Hematopoietic multipotent progenitor cell treated with erythropoietin and hydrocortisone succinate and interleukin-3 and kit ligand, for 4 days (in vitro differentiated cells): ENCODE measurements at regions not wholly inside any gene's neighbourhood (a gene's known extent, or its start where the extent isn't known, plus 50 kb on each side); places are given as distances from the start of the nearest gene placed in this dataset.
"Not testable (repeated sequence)": the region's sequence is repeated elsewhere in the genome, so short reads cannot be mapped to it uniquely, and the experiment has no call there.

ENCODE experiments used
- DNase-seq: peaks from one replicate; pipeline ENCODE4 v3.0.0-alpha.2; 2015

DNA sequence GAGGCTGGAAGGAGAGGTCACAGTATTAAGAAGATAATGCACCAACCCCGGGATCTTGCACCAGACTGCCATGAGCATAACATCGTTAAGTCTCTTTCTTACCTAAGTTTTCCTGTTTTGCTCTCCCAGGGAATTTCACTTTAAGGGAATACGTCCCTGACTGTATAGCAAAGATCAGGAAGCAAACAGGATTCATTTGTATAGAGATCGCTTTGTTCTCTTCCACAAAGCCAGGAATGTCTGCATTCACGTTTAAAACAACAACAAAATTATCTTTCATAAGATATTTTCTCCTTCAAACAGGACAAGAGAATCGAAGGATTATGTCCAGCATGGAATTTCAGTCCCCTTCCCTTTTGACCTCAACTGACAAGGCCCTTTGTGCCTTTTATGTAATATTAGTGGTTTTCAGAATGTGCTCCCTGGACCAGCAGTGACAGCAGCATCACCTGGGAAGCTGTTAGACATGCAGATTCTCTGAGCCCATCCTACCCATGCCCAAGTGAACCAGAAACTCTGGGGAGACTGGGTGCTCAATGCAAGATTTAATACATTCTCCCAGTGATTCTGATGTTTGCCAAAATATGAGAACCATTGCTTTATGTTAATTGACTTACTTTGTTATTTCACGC, 286.3 kb downstream of the FGFR2 start:
- DNase-seq: no peak

DNA sequence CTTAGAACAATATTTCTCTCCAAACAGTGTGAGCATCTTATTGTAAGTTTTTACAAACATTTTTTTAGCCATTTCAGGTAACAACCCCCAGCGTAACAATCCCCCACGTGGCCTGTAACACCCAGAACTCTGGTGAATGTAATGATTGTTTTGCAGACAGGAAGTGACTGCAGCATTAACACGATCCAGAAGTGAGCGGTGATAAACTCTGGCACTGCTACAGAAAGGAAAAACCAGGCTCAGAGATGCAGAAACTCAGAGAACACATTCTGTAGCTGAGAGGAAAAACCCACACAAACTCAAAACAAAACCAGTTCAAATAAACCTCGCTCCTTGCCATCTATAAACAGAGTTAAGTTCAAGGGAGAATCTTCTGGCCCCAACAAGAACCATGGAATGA, 285.7 kb downstream of the FGFR2 start:
- no peak for DNase-seq

DNA sequence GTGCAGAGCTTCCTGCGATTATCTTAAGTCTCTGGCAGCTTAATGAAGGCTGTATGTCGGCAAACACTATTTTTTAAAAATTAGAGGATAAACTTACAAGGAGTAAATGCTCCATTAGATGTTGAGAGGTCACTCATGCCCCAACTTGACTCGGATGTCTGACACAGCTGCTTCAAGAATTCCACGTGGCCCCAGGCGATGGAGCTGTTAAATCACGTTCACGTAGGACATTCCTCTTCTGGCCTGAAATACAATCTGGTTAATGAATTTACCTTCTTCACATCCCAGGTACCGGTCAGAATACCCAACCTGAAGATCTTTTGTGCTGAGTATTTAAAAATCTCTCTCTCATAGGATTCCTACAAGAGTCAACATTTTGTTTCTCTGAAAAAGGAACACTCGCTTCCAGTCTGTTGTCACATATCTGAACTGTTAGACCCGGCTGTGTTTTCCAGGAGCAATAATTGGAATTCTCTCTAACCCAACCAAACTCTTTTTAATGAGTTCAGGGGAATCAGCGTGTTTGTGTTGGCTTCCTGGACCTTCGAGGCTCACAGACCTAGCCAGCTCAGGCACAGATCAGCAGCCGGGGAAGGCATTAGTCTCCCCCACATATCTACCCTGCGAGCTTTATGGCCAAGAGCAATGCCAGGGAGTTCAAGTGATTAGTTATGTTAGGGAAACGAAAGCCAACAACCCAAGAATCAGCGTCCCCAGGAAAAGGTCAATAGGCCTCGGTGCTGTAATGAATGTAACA, 284.9 kb downstream of the FGFR2 start:
- no peak for DNase-seq

GRCh38 chr10:121316432-121316831, 281.8 kb downstream of the FGFR2 start:
- no peak for DNase-seq

GRCh38 chr10:121317374-121317773, 280.9 kb downstream of the FGFR2 start:
- DNase-seq: no peak

DNA sequence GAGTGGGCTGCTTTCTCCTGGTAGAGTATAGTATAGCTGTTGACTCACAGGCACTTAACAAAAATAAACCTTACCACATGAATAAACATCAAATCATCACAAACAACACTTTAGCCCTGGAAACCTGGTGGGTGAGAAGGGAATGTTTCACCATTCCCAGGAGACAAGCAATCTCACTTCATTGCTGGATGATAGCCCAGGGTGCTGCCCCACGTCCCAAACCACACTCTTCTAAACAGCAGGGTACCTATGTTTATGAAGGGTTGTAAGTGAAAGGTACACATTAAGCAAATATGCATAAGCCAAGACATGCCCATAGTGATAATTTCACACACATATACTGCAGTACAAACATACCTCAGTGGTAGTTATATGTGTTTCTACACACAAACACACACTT, 276.2 kb downstream of the FGFR2 start:
- no peak for DNase-seq

DNA sequence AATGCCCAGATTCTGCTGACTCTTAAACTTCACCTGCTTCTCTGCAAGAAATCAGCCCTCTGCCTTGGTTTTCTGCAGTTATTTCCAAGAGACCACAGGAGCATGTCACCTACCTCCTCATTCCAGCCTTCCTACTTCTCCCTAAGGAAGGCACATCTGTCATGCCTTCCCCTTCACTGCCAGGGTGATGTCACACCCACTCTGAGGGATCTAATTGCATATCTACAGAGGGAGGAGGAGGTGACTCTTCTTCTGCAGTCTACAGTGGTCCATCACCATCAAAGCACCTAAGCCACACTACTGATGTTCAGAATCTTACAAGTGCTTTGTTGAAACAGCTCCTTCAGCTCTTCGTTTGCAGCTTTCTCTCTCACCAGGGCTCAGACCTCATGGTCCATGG, 275.5 kb downstream of the FGFR2 start:
- no peak for DNase-seq

DNA sequence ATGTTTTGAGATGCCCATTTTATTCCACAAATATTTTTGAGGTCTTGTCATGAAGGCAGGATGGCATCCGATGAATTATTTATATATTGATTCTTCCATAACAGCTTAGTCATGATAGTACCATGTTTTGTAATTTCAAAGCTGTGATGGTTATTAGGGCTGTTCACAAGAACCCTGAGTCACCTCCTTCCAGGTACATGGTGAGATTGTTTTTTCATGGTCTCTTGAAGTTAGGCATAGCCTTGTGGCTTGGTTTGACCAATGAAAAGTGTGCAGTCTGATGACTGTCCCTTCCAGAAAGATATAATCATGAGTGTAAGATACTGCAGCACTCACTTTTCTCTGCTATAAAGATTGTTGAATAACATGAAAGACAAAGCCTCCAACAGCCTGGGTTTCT, 274.8 kb downstream of the FGFR2 start:
- DNase-seq: no peak

DNA sequence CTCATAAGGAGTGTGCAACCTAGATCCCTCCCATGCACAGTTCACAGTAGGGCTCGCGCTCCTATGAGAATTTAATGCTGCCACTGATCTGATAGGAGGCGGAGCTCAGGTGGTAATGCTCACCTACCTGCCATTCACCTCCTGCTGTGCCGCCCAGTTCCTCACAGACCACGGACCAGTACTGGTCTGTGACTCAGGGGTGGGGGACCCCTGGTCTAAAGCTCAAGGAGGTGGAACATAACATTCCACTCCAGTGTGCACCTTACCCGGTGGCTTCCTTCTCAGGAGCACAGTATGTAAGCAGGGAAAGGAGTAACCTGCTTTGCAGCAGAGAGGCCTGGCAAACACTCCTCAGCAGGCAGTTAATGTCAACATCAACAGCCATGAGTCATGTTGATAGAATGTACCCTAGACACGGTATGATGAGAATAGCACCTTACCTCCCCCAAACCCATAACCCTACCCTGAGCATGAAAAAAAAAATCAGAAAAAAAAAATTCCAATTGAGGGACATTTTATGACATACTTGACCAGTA, 273.5 kb downstream of the FGFR2 start:
- DNase-seq: no peak

DNA sequence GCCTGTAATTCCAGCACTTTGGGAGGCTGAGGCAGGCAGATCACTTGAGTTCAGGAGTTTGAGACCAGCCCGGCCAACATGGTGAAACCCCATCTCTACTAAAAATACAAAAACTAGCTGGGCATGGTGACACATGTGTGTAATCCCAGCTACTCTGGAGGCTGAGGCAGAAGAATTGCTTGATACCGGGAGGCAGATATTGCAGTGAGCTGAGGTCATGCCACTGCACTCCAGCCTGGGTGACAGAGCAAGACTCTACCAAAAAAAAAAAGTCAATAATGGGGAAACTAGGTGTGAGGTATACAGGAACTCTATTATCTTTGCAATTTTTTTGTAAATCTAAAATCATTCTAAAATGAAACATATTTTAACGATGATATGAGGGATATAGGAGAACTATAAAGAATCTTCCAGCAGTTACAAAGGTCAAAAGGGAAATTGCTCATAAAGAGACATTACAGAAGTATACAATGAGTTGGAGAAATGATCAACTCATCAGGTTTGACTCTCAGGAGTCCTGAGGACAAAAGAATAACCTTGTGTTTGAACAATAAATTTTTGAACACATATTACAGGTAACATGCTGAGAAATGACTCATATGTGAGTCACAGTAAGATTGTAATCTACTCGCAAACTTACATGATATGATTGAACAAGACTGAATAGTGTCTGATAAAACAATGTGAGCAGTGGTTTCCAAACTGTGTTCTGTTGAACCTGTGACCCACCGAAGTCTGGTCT, 272.6 kb downstream of the FGFR2 start:
- DNase-seq: no peak

GRCh38 chr10:121326905-121327304, 271.3 kb downstream of the FGFR2 start:
- DNase-seq: no peak

- DNase-seq: no peak
Measured at GRCh38 chr10:121327727-121328126, 270.5 kb downstream of the FGFR2 start.

DNA sequence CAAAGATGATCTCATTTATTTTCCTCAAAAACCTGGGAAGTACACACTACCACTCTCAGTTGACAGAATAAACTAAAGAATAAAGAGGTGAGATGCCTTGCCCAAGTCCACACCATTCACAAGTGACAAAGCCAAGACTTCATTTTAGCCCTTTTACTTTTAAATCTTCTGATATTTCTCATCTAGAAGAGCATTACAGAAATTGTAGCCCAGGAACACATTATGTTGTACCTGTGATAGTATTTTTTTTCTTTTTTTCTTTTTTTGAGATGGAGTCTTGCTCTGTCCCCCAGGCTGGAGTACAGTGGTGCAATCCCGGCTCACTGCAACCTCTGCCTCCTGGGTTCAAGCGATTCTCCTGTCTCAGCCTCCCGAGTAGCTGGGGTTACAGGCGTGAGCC, 268.6 kb downstream of the FGFR2 start:
- not testable (repeated sequence) for DNase-seq

GRCh38 chr10:121330563-121330962, 267.7 kb downstream of the FGFR2 start:
- DNase-seq: no peak

DNA sequence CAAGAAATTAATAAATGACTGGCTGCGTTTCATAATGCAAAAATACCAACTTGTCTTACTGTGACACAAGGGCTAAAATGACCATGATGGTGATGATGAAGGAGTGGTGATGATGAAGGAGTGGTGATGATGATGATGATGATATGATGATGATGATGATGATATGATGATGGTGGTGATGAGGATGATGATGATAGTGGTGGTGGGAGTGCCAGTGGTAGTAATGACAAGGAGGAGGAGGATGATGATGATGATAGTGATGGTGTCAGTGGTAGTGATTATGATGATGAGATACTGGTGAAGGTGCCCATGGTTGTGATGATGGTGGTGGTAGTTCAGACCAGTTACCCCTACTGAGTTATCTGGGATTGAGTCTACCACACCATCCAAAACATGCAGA, 265.9 kb downstream of the FGFR2 start:
- no peak for DNase-seq

- no peak for DNase-seq
Measured at GRCh38 chr10:121332829-121333765, 265.1 kb downstream of the FGFR2 start.

GRCh38 chr10:121335386-121335925, 262.8 kb downstream of the FGFR2 start:
- DNase-seq: no peak

- no peak for DNase-seq
Measured at GRCh38 chr10:121337427-121337826, 260.8 kb downstream of the FGFR2 start.

- DNase-seq: no peak
Measured at GRCh38 chr10:121338206-121338980, 259.9 kb downstream of the FGFR2 start.

GRCh38 chr10:121339114-121339513, 259.1 kb downstream of the FGFR2 start:
- no peak for DNase-seq

DNA sequence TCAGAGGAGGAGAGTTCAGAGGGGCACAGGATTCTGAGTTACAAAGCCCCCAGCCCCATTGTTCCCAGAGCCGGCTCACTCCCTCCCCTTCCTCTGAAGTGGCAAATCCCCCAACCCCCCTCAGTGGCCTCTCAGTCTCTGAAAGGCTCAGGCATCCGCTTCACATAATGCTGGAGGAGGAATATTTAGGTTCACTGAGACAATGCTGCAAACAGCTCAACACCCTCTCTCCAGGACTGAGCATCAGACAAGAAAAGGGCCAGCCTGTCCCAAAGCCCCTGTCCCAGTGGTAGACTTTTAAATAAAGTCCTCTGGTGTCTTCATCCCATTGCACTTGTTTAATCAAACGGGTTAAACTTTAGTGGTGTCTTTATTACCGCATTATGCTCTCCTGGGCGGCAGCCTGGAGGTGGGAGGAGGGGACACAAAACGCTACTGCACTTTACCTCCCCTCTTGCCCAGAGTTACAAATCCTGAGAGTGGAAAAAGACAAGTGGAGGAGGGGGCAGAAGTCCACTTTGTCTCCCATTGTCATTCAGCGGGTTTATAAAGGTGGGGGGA, 257.9 kb downstream of the FGFR2 start:
- no peak for DNase-seq
